Duodenal mucosa (tissue), 2 donors: ENCODE measurements at regions not wholly inside any gene's neighbourhood (a gene's known extent, or its start where the extent isn't known, plus 50 kb on each side); places are given as distances from the start of the nearest gene placed in this dataset.
"Not testable (repeated sequence)": the region's sequence is repeated elsewhere in the genome, so short reads cannot be mapped to it uniquely, and the experiment has no call there.

Experiments used
- H3K27ac ChIP-seq: one replicate; pipeline ENCODE4 v1.7.0; 2013; ENCODE audit warnings: low read depth, low read length
- H3K27me3 ChIP-seq, 2 donors: one replicate each; pipeline ENCODE4 v1.7.0; 2013; ENCODE audit warnings: low read length in 2 of 2, control low read depth in 1 of 2; ENCODE audit not compliant: insufficient read depth in 2 of 2, control insufficient read depth in 1 of 2
- H3K36me3 ChIP-seq, 2 donors: one replicate each; pipeline ENCODE4 v1.7.0; 2013; ENCODE audit warnings: low read length in 2 of 2, control low read depth in 1 of 2; ENCODE audit not compliant: insufficient read depth in 2 of 2, control insufficient read depth in 1 of 2
- H3K4me1 ChIP-seq, 2 donors: one replicate each; pipeline ENCODE4 v1.7.0; 2013; ENCODE audit warnings: low read length in 2 of 2, control low read depth in 1 of 2; ENCODE audit not compliant: insufficient read depth in 2 of 2, control insufficient read depth in 1 of 2
- H3K4me3 ChIP-seq, 2 donors: one replicate each; pipeline ENCODE4 v1.7.0; 2013; ENCODE audit warnings: low read length in 2 of 2, low read depth in 1 of 2
- H3K9ac ChIP-seq, 2 donors: one replicate each; pipeline ENCODE4 v1.7.0; 2013; ENCODE audit warnings: low read length in 2 of 2, low read depth in 1 of 2
- H3K9me3 ChIP-seq, 2 donors: one replicate each; pipeline ENCODE4 v1.7.0; 2013; ENCODE audit warnings: low read length in 2 of 2, control low read depth in 1 of 2; ENCODE audit not compliant: control insufficient read depth in 1 of 2

DNA sequence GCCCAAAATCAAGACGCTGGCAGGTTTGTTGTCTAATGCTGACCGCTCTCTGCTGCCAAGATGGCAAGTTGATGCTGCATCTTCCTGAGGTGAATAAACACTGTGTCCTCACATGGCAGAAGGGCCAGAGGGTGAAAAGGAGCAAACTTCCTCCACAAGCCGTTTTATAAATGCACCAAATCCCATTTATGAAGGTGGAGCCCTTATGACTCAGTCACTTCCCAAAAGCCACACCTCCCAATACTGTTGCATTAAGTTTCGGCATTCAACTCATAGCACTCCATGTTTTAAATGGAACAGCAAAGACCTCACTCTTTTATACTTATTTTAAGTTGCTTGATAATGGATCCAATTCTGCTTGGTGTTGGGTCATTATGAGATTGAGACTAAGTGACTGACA, 316.6 kb downstream of the RFPL4B start:
- H3K9ac ChIP-seq: no peak overlapping the region
- H3K4me1 ChIP-seq: no peaks in the 10 kb centered on the region
- peaks cover 0 to 4% of the 10 kb centered on the region in 2 donors for H3K9me3 ChIP-seq
- no peak overlapping the region for H3K27ac ChIP-seq
- no peak overlapping the region for H3K4me3 ChIP-seq
- H3K27me3 ChIP-seq: no peaks in the 10 kb centered on the region
- H3K36me3 ChIP-seq: no peaks in the 10 kb centered on the region

DNA sequence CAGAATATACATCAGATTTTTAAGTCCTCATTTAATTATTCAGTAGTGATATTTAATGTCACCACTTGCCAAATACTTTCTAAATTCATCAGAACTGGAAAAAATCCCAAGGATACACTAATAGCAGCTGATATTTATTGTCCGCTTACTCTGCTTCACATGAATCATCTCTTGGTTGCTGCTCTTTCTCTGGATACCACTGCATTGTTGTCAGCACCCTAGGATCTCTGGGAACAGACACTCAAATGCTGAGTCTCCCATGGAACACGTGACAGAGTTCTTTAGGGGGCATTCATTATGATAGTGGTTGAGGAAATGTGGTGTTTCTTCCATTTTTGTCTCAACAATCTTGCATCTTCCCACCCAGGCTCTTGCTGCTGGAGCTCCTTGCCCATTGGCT, 318.0 kb downstream of the RFPL4B start:
- H3K4me1 ChIP-seq: no peaks in the 10 kb centered on the region
- H3K36me3 ChIP-seq: no peaks in the 10 kb centered on the region
- H3K27ac ChIP-seq: no peak overlapping the region
- H3K9ac ChIP-seq: no peak overlapping the region
- no peak overlapping the region for H3K4me3 ChIP-seq
- H3K27me3 ChIP-seq: no peaks in the 10 kb centered on the region
- peaks cover 0 to 4% of the 10 kb centered on the region in 2 donors for H3K9me3 ChIP-seq

GRCh38 chr6:112665815-112666214, 318.7 kb downstream of the RFPL4B start:
- Histone ChIP-seq H3K27ac (no peak overlapping the region), H3K9me3 (peaks cover 0 to 4% of the 10 kb centered on the region in 2 donors), H3K4me1 (no peaks in the 10 kb centered on the region), H3K36me3 (no peaks in the 10 kb centered on the region), H3K4me3 (no peak overlapping the region), H3K9ac (no peak overlapping the region), H3K27me3 (no peaks in the 10 kb centered on the region)

GRCh38 chr6:112667427-112667826, 320.3 kb downstream of the RFPL4B start:
- Histone ChIP-seq H3K27ac (no peak overlapping the region), H3K27me3 (no peaks in the 10 kb centered on the region), H3K9ac (no peak overlapping the region), H3K9me3 (peaks cover 0 to 4% of the 10 kb centered on the region in 2 donors), H3K4me1 (no peaks in the 10 kb centered on the region), H3K4me3 (no peak overlapping the region), H3K36me3 (no peaks in the 10 kb centered on the region)

DNA sequence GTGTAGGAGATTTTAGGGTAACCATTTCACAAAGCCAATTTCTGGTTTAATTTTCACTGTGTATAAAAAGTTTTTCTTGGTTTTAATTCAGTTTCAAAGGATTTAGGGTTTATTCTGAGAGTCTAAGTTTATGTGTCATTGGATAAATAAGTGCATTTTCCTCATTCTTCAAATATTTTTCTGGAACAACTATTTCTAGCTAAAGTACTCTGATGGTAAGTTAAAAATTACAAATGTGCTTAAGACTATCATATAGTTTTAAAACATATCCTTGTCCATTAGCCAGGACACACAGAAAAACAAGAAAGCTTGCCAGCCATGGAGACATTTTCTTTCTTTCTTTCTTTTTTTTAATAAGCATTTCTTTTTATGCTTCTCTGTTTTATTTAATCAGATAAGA, 333.0 kb downstream of the RFPL4B start:
- Histone ChIP-seq H3K4me3 (no peak overlapping the region), H3K9ac (no peak overlapping the region), H3K27ac (no peak overlapping the region), H3K36me3 (no peaks in the 10 kb centered on the region), H3K4me1 (no peaks in the 10 kb centered on the region), H3K9me3 (no peaks in the 10 kb centered on the region), H3K27me3 (no peaks in the 10 kb centered on the region)

- H3K36me3 ChIP-seq: no peaks in the 10 kb centered on the region
- H3K4me1 ChIP-seq: no peaks in the 10 kb centered on the region
- H3K4me3 ChIP-seq: no peak overlapping the region
- H3K9ac ChIP-seq: no peak overlapping the region
- H3K27me3 ChIP-seq: no peaks in the 10 kb centered on the region
- no peak overlapping the region for H3K27ac ChIP-seq
- H3K9me3 ChIP-seq: no peaks in the 10 kb centered on the region
Observed at GRCh38 chr6:112682071-112682470, 334.9 kb downstream of the RFPL4B start.

DNA sequence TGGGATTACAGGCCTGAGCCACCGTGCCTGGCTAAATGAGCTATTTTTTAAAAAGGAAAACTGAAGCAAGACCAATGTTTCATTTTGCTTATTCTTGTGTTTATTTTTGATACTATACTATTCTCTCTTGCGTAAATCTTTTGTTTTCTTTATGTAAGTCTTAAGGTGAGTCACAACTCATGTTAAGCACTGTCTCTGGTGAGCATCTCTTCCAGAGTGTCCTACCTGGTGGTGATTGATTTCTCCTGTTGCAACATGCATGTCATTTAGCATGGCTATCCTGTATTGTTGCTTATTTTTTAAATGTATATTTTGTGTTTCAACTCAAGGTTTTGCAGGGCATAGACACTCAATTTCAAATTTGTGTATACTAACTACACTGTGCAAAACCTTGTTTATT, 336.0 kb downstream of the RFPL4B start:
- Histone ChIP-seq H3K27ac (no peak overlapping the region), H3K36me3 (no peaks in the 10 kb centered on the region), H3K4me1 (no peaks in the 10 kb centered on the region), H3K4me3 (no peak overlapping the region), H3K9ac (no peak overlapping the region), H3K27me3 (no peaks in the 10 kb centered on the region), H3K9me3 (no peaks in the 10 kb centered on the region)

- no peaks in the 10 kb centered on the region for H3K36me3 ChIP-seq
- no peak overlapping the region for H3K27ac ChIP-seq
- H3K4me3 ChIP-seq: no peak overlapping the region
- no peaks in the 10 kb centered on the region for H3K27me3 ChIP-seq
- H3K9me3 ChIP-seq: no peaks in the 10 kb centered on the region
- H3K4me1 ChIP-seq: no peaks in the 10 kb centered on the region
- H3K9ac ChIP-seq: no peak overlapping the region
Observed at GRCh38 chr6:112683926-112684325, 336.8 kb downstream of the RFPL4B start.

DNA sequence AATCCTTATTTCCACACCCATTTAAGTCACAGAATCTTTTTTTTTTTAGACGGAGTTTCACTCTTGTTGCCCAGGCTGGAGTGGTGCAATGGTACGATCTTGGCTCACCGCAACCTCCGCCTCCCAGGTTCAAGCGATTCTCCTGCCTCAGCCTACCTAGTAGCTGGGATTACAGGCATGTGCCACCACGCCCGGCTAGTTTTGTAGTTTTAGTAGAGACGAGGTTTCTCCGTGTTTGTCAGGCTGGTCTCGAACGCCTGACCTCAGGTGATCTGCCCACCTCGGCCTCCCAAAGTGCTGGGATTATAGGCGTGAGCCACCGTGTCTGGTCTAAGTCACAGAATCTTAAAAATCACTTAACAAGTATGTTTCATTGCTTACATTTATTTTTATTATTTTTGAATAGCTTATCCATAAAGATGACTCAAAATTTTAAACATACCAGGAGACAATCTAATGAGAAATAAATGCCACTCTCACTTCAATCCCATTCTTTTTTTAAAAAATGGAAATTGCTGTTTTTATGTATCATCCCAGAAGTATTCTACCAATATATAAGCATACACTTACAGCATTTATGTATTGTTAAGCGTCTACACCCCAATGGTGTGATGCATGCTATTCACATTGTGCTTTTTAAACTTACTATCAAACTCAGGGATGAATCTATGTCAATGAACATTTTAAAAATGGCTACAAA, 338.5 kb downstream of the RFPL4B start:
- H3K4me1 ChIP-seq, H3K9ac ChIP-seq, H3K36me3 ChIP-seq, H3K27ac ChIP-seq, H3K9me3 ChIP-seq, H3K27me3 ChIP-seq, H3K4me3 ChIP-seq: not testable (repeated sequence)

DNA sequence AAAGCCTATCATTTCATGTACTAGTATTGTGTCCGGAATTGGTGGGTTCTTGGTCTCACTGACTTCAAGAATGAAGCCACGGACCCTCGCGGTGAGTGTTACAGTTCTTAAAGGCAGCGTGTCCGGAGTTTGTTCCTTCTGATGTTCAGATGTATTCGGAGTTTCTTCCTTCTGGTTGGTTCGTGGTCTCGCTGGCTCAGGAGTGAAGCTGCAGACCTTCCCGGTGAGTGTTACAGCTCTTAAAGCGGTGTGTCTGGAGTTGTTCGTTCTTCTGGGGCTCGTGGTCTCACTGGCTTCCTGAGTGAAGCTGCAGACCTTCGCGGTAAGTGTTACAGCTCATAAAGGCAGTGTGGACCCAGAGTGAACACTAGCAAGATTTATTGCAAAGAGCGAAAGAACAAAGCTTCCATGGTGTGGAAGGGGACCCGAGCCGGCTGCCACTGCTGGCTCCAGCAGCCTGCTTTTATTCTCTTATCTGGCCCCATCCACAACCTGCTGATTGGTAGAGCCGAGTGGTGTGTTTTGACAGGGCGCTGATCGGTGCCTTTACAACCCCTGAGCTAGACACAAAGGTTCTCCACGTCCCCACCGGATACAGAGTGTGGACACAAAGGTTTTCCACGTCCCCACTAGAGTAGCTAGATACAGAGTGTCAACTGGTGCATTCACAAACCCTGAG, 341.5 kb downstream of the RFPL4B start:
- not testable (repeated sequence) for H3K4me1 ChIP-seq, H3K27ac ChIP-seq, H3K4me3 ChIP-seq, H3K9ac ChIP-seq, H3K27me3 ChIP-seq, H3K9me3 ChIP-seq, H3K36me3 ChIP-seq
